ENCODE measurements at regions not wholly inside any gene's neighbourhood (a gene's known extent, or its start where the extent isn't known, plus 50 kb on each side); places are given as distances from the start of the nearest gene placed in this dataset.

GRCh38 chr21:35354078-35354477 is 305.0 kb upstream of the RUNX1 start:
- TF ChIP-seq JUND (IDR thresholded peaks at IDR 0.05; ENCODE audit: low read depth), result no peak
- in situ Hi-C loops (cut with HindIII; ENCODE audit: low pct_unique_long_range_greater_than_20kb, low sequenced_read_pairs), result no loop called here
- DNase-seq (ENCODE audit: low read depth in 1 of 2, low spot score in 1 of 2), result no peak

DNA sequence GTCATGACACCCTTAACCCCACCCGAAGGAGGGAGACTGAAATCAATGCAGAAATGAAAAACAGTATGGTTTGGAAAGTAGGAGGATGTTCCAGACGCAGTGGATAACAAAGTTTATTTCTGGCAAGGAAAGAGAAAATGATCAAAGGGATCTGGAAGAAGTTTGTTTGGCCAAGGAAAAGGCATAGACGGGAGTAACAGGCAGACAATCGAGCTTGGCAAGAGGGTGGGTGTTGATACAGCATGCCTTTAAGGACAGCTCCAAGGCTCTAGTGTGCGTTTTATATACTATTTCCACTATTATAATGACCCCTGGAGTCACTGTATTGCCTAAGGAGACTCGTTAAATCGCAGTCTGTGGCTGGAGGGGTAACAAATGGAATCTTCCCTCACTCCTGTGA is 303.7 kb upstream of the RUNX1 start:
- no peak for TF ChIP-seq JUND (IDR thresholded peaks at IDR 0.05; ENCODE audit: low read depth)
- in situ Hi-C loops (cut with HindIII; ENCODE audit: low pct_unique_long_range_greater_than_20kb, low sequenced_read_pairs), result no loop called here
- no peak for DNase-seq (ENCODE audit: low read depth in 1 of 2, low spot score in 1 of 2)

GRCh38 chr21:35352066-35352770 is 303.1 kb upstream of the RUNX1 start:
- TF ChIP-seq JUND (IDR thresholded peaks at IDR 0.05; ENCODE audit: low read depth), result no peak
- in situ Hi-C loops (cut with HindIII; ENCODE audit: low pct_unique_long_range_greater_than_20kb, low sequenced_read_pairs), result no loop called here
- no peak for DNase-seq (ENCODE audit: low read depth in 1 of 2, low spot score in 1 of 2)

DNA sequence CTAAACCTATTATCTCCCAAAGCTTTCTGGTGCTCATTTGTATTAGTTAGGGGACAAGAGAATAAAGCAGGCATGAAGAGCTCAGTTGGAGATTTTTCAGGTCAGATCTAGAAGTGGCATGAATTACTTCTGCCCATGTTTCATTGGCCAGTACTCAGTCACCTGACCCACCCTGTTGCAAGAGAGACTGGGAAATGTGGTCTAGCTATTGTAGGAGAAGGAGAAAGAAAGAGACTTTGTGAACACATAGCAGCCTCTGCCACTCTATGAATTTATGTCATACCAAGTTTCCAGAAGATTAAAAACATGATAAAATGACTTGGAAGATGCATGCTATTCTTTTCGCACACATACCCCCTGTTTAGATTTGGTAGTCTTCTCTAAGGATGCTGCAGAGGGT is 302.3 kb upstream of the RUNX1 start:
- in situ Hi-C loops (cut with HindIII; ENCODE audit: low pct_unique_long_range_greater_than_20kb, low sequenced_read_pairs), result no loop called here

GRCh38 chr21:35350965-35351364 is 301.9 kb upstream of the RUNX1 start:
- in situ Hi-C loops (cut with HindIII; ENCODE audit: low pct_unique_long_range_greater_than_20kb, low sequenced_read_pairs), result no loop called here
- no peak for TF ChIP-seq JUND (IDR thresholded peaks at IDR 0.05; ENCODE audit: low read depth)
- DNase-seq (ENCODE audit: low read depth in 1 of 2, low spot score in 1 of 2), result no peak

More for the DNA sequence above, 302.3 kb upstream of the RUNX1 start:
- no peak for TF ChIP-seq JUND (IDR thresholded peaks at IDR 0.05; ENCODE audit: low read depth)
- no peak for DNase-seq (ENCODE audit: low read depth in 1 of 2, low spot score in 1 of 2)

- DNase-seq (ENCODE audit: low read depth in 1 of 2, low spot score in 1 of 2), result no peak
- TF ChIP-seq JUND (IDR thresholded peaks at IDR 0.05; ENCODE audit: low read depth), result no peak
- in situ Hi-C loops (cut with HindIII; ENCODE audit: low pct_unique_long_range_greater_than_20kb, low sequenced_read_pairs), result no loop called here
Measured at GRCh38 chr21:35349376-35350080, 300.4 kb upstream of the RUNX1 start.

DNA sequence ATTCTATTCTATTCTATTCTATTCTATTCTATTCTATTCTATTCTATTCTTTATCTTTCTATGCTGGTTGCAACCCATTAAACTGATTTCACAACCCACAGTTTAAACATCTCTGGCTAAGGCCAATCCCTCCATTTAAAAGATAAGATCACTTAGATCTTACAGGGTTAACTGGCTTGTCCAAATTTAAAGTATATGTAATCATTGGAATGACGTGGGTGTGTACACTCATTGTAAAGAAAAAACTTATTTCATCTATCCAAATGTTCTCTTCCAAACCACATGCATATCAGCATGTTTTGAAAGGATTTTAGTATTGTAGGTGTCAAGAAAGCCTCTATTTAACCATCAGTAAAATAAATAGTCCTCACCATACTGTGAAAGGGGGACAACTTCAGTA is 299.6 kb upstream of the RUNX1 start:
- DNase-seq (ENCODE audit: low read depth in 1 of 2, low spot score in 1 of 2), result no peak
- TF ChIP-seq JUND (IDR thresholded peaks at IDR 0.05; ENCODE audit: low read depth), result no peak
- in situ Hi-C loops (cut with HindIII; ENCODE audit: low pct_unique_long_range_greater_than_20kb, low sequenced_read_pairs), result no loop called here

- no peak for DNase-seq (ENCODE audit: low read depth in 1 of 2, low spot score in 1 of 2)
- no peak for TF ChIP-seq JUND (IDR thresholded peaks at IDR 0.05; ENCODE audit: low read depth)
- in situ Hi-C loops (cut with HindIII; ENCODE audit: low pct_unique_long_range_greater_than_20kb, low sequenced_read_pairs), result no loop called here
Measured at GRCh38 chr21:35346697-35347096, 297.6 kb upstream of the RUNX1 start.

GRCh38 chr21:35345954-35346353 is 296.9 kb upstream of the RUNX1 start:
- no peak for DNase-seq (ENCODE audit: low read depth in 1 of 2, low spot score in 1 of 2)
- TF ChIP-seq JUND (IDR thresholded peaks at IDR 0.05; ENCODE audit: low read depth), result no peak
- in situ Hi-C loops (cut with HindIII; ENCODE audit: low pct_unique_long_range_greater_than_20kb, low sequenced_read_pairs), result no loop called here

GRCh38 chr21:35344582-35344981 is 295.5 kb upstream of the RUNX1 start:
- no peak for DNase-seq (ENCODE audit: low read depth in 1 of 2, low spot score in 1 of 2)
- no peak for TF ChIP-seq JUND (IDR thresholded peaks at IDR 0.05; ENCODE audit: low read depth)
- in situ Hi-C loops (cut with HindIII; ENCODE audit: low pct_unique_long_range_greater_than_20kb, low sequenced_read_pairs), result no loop called here

DNA sequence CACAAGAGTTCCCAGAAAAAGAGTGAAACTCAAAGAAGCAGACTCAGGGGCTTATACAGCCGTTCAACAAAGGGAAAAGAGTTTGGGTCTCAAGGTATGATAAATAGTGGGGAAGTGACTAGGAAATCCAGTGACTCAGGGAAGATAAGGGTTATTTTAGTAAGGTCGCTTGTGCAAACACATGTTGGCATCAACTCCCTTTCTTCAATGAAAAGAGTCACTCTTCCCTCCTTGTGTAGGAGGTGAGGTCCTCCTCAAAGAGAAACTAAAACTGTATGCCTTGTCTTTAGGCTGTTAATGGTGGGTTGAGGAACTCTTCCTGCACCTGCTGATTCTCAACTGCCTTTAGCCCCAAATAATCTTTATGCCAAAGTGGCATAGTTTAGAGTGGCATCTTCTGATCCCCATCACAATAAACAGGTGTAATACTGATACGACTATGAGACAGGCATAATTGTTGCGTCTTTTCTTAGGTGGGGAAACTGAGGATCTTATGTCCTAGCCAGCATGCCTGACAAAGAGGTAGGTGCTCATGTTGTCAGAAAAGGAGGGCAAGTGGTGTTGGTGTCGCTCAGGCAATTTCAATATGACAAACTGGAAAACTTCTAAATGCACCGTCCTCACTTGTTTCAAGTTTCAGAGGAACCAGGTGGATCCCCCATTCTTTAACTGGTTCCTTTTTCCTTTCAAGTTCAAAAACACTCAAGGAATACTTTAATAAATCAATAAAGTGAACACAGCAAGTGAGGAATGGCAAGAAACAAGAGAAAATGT is 294.1 kb upstream of the RUNX1 start:
- in situ Hi-C loops (cut with HindIII; ENCODE audit: low pct_unique_long_range_greater_than_20kb, low sequenced_read_pairs), result no loop called here
- no peak for TF ChIP-seq JUND (IDR thresholded peaks at IDR 0.05; ENCODE audit: low read depth)
- DNase-seq (ENCODE audit: low read depth in 1 of 2, low spot score in 1 of 2), result no peak

- TF ChIP-seq JUND (IDR thresholded peaks at IDR 0.05; ENCODE audit: low read depth), result no peak
- no peak for DNase-seq (ENCODE audit: low read depth in 1 of 2, low spot score in 1 of 2)
- in situ Hi-C loops (cut with HindIII; ENCODE audit: low pct_unique_long_range_greater_than_20kb, low sequenced_read_pairs), result no loop called here
Measured at GRCh38 chr21:35342440-35342839, 293.3 kb upstream of the RUNX1 start.

- peak in 1 of 2 experiments; percentile 60 for DNase-seq (ENCODE audit: low read depth in 1 of 2, low spot score in 1 of 2)
- in situ Hi-C loops (cut with HindIII; ENCODE audit: low pct_unique_long_range_greater_than_20kb, low sequenced_read_pairs), result no loop called here
- TF ChIP-seq JUND (IDR thresholded peaks at IDR 0.05; ENCODE audit: low read depth), result no peak
Measured at GRCh38 chr21:35340273-35340672, 291.2 kb upstream of the RUNX1 start.

Measured in T47D (cell line).